ENCODE measurements at regions not wholly inside any gene's neighbourhood (a gene's known extent, or its start where the extent isn't known, plus 50 kb on each side); places are given as distances from the start of the nearest gene placed in this dataset.
"Not testable (repeated sequence)": the region's sequence is repeated elsewhere in the genome, so short reads cannot be mapped to it uniquely, and the experiment has no call there.

DNA sequence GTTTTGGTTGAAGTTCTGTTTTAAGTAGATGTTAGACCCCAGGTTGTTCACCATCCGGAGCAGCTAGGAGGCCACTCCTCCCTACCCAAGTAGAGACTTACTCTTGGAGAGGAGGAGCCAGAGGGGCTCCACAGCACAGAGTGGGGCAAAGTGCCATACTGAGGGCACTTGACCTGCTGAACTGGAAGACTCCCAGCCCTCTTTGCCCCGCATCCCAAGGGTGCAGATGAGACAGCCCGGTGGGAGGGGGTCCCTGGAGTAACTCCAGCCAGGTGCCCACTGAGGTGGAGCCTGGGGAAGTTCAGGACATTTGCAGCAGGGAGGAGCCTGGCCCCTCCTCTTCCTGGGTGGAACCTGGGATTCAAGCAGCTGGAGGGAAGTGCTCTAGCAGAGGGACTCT is 102.1 kb upstream of the GPR6 start:
- no peak for DNase-seq

- DNase-seq, result no peak
Observed at GRCh38 chr6:109877028-109878004, 100.8 kb upstream of the GPR6 start.

- DNase-seq, result not testable (repeated sequence)
Observed at GRCh38 chr6:109878005-109878690, 100.0 kb upstream of the GPR6 start.

- DNase-seq, result not testable (repeated sequence)
Observed at GRCh38 chr6:109879081-109879480, 99.0 kb upstream of the GPR6 start.

DNA sequence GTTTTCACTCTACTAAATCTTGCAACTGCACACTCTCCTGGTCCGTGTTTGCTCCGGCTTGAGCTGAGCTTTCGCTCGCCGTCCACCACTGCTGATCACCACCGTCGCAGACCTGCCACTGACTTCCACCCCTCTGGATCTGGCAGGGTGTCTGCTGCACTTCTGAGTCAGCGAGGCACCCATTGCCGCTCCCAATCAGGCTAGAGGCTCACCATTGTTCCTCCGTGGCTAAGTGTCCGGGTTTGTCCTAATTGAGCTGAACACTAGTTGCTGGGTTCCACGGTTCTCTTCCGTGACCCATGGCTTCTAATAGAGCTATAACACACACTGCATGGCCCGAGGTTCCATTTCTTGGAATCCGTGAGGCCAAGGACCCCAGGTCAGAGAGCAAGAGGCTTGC is 98.6 kb upstream of the GPR6 start:
- no peak for DNase-seq

- not testable (repeated sequence) for DNase-seq
Observed at GRCh38 chr6:109881069-109881468, 97.0 kb upstream of the GPR6 start.

- peak; percentile 25 for DNase-seq
Observed at GRCh38 chr6:109881953-109882490, 96.1 kb upstream of the GPR6 start.

DNA sequence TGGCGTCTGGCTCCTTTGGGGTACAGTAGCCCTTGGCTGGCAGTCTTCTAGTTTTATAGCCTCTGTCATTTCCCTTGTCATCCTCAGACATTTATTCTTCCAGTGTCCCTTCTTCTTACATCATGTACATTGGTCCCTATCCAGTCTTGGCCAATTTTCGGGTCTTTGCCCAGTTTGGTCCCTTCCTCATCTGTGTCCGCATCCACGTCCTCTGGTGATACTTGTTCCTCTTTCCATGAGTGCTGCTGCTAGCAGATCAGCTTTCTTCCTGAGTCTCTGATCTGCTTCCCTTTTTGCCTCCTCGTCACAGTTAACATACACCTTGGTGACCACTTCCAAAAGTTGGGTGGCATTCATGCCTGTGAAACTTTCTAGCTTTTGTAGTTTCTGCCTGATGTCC is 86.2 kb upstream of the GPR6 start:
- DNase-seq, result no peak

DNA sequence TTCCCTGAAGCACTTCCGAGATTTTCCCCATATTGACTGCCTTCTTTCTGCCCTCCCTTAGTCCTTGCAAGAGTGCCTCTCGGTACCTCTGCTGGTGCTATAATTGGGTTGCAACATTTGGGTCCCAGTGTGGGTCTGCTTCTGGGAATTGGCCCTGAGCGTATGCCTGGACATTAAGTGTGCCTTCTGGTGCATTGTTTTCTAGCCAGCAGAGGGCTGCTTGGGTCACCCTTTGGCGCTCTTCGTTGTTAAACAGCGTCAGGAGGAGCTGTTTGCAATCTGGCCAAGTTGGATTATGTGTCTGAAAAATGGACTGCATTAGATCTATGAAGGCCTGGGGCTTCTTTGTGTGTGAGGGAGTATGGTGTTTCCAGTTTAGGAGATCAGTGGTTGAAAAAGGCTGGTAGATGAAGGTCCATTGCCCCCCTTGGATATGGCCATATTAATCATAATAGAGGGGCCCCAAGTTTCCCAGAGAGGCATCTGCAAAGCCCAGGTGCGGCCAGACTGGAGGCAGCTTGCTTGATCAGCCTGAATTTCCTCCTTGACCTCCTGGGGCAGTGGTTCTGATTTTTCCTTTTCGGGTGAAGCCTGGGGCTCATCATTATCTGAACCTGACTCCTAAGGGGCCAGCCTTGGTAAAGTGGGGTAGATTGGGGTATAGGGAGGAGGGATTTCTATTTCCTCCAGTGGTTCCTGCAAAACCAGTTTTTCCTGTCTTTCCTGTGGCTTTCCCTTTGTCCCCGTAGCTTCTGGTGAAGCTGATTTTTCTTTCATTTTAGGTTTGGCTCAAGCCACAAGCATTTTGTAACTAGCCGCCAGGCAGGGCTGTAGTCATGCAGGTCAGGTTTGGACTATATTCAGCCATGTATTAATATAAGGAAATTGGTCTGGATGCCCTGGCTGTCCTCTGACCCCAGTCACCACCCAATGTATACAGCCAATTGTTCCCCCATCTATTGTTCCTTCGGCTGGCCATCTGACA is 85.4 kb upstream of the GPR6 start:
- DNase-seq, result peak; percentile 96

DNA sequence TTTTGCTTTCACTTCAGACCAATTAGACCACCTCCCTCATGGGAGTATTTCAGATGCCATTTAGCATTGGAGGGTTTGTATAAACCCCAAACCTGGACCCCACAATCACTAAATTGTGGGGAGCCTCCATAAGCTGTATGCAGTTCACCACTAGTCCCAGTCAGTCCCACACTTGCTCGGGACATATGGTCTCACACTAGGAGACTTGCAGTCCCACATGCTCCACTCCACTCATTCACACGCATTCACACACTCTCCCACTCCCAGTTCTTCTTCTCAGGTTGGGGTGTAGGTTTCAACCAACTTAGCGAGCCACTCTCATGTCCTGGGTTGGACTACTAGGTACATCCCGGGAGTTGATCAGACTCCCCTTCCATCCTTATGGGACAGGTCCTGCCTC is 84.5 kb upstream of the GPR6 start:
- DNase-seq, result no peak

DNA sequence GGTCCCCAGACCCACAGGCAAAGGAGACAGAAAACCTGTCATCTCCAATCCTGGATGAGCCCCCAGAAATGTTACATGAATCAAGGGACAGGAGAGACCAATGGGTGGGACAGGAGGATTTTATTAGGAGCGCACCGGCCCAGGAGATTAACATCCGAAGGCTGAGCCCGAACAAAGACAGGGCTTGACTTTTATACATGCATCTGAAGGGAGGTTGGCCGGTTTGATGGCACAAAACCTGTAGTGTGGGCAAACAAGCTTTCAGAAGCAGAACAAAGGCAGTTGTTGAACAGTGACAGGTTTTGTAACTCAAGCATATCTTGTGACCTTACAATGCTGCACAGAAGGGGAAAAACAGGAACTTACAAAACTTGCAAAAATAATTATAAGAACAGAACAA is 83.9 kb upstream of the GPR6 start:
- peak; percentile 65 for DNase-seq

DNA sequence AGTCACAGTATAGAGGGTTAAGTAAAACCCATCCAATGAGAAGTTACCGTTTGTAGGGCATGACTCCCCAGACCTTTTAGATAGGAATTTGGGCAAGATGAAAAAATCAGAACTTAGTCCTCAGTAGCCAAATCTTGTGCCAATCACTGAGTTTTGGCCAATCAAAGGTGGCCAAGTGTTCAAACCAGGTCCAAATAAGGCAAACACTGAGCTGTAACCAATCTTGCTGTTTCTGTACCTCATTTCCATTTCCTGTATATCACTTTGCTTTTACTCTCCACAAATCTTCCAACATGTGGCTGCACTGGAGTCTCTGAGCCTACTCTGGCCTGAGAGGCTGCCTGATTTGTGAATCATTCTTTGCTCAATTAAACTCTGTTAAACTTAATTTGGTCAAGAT is 81.8 kb upstream of the GPR6 start:
- no peak for DNase-seq

- no peak for DNase-seq
Observed at GRCh38 chr6:109897025-109897424, 81.1 kb upstream of the GPR6 start.

DNA sequence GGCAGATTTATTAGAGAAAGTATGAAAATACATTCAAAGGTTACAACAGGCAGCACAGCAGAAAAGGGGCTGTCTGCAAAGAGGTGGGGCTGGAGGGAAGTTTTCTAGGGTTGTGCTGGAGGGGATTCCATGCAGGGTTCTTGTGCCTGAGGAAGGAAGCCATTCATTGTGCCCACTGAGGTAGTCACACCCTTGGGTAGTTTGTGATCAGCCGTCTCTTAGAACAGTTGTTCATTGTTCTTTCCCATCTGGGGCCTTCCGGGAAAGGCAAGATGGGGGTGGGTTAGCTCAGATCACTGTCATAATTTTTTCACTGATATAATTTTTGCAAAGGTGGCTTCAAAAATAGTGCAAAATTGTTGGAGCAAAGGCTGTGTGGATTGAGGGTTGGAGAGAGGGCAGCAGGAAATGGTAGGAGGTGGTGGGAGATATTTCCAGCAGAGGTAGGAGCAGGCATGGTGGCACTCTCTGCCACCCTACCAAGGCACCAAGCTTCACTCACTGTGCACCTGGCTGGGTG is 80.5 kb upstream of the GPR6 start:
- DNase-seq, result no peak

DNA sequence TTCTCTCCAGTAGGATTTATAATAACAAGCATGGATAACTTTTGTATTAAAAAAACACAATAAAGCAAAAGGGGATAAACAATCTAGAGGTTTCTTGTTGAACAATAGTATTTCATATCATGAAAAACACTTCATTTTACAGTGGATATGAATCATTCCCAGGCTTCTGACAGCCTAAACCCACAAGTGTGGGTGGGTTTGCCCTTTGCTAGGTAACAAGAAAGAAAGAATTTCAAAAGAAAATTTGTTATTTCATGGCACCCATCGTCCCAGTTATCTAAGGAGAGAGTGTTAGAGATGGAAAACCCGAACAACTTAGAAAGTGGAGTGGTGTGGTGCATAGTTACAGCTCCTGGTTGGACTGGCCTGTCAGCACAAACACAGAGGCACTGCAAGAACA is 76.1 kb upstream of the GPR6 start:
- DNase-seq, result no peak

DNA sequence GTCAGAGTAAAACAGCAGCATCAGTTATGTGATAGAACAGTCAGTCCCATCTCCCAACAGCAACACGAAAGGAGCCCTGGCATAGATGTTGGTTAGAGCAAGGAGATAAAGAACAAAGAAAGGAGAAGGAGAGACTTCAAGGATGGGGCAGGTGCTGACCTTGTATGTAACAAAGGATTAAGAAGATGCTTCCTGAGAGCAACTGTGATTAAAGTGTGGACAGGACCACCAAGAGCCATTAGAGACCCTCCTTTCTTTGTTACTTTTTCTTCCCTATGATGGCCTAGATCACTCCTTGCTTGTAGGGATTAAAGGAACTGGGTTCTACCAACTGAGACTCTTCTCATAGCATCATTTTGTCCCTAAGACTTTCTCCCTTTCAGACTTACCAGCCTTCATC is 75.2 kb upstream of the GPR6 start:
- no peak for DNase-seq

- DNase-seq, result no peak
Observed at GRCh38 chr6:109910571-109910970, 67.5 kb upstream of the GPR6 start.

- no peak for DNase-seq
Observed at GRCh38 chr6:109912118-109912517, 66.0 kb upstream of the GPR6 start.

GRCh38 chr6:109912952-109913351 is 65.2 kb upstream of the GPR6 start:
- DNase-seq, result no peak

DNA sequence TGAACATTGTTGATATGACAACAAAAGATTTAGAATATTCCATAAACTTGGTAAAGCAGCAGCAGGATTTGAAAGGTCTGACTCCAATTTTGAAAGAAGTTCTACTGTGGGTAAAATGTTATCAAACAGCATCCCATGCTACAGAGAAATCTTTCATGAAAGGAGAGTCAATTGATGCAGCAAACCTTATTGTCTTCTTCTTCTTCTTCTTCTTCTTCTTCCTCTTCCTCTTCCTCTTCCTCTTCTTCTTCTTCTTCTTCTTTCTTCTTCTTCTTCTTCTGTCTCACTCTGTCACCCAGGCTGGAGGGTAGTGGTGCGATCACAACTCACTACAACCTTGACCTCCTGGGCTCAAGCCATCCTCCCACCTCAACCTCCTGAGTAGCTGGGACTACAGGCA is 62.4 kb upstream of the GPR6 start:
- not testable (repeated sequence) for DNase-seq

GRCh38 chr6:109916759-109917158 is 61.4 kb upstream of the GPR6 start:
- no peak for DNase-seq

DNA sequence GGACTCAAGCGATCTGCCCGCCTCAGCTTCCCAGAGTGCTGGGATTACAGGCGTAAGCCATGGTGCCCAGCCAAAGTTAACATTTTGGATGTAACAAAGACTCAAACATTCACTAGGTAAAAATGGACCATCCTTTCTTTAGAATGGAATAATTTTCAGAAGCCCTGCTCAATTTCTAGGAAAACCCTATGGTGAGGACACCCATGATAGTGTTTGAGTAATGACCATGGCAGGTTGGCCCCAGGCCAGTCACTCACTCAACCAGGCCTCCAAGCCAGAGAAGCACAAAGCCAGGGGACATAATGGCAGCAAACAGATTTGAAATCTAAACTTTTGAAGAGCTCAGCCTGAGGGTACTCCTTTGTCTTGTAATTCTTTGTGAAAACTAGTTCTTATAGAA is 59.9 kb upstream of the GPR6 start:
- no peak for DNase-seq

Data from DMS53 (cell line).